ENCODE measurements at regions not wholly inside any gene's neighbourhood (a gene's known extent, or its start where the extent isn't known, plus 50 kb on each side); places are given as distances from the start of the nearest gene placed in this dataset.

- TF ChIP-seq RBM22 (optimal IDR thresholded peaks at IDR 0.05; ENCODE audit: low read length): no peak
- no peak for TF ChIP-seq POLR2AphosphoS5 (IDR thresholded peaks at IDR 0.05; ENCODE audit: low read depth, low read length)
- TF ChIP-seq, protein P1, sequence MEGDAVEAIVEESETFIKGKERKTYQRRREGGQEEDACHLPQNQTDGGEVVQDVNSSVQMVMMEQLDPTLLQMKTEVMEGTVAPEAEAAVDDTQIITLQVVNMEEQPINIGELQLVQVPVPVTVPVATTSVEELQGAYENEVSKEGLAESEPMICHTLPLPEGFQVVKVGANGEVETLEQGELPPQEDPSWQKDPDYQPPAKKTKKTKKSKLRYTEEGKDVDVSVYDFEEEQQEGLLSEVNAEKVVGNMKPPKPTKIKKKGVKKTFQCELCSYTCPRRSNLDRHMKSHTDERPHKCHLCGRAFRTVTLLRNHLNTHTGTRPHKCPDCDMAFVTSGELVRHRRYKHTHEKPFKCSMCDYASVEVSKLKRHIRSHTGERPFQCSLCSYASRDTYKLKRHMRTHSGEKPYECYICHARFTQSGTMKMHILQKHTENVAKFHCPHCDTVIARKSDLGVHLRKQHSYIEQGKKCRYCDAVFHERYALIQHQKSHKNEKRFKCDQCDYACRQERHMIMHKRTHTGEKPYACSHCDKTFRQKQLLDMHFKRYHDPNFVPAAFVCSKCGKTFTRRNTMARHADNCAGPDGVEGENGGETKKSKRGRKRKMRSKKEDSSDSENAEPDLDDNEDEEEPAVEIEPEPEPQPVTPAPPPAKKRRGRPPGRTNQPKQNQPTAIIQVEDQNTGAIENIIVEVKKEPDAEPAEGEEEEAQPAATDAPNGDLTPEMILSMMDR (CRISPR knock-in tag; IDR thresholded peaks at IDR 0.05): no peak
- TF ChIP-seq ZNF121 (CRISPR knock-in tag; IDR thresholded peaks at IDR 0.05): no peak
- no peak for TF ChIP-seq ZFP90 (CRISPR knock-in tag; IDR thresholded peaks at IDR 0.05; ENCODE audit: borderline replicate concordance)
- TF ChIP-seq, protein P2, sequence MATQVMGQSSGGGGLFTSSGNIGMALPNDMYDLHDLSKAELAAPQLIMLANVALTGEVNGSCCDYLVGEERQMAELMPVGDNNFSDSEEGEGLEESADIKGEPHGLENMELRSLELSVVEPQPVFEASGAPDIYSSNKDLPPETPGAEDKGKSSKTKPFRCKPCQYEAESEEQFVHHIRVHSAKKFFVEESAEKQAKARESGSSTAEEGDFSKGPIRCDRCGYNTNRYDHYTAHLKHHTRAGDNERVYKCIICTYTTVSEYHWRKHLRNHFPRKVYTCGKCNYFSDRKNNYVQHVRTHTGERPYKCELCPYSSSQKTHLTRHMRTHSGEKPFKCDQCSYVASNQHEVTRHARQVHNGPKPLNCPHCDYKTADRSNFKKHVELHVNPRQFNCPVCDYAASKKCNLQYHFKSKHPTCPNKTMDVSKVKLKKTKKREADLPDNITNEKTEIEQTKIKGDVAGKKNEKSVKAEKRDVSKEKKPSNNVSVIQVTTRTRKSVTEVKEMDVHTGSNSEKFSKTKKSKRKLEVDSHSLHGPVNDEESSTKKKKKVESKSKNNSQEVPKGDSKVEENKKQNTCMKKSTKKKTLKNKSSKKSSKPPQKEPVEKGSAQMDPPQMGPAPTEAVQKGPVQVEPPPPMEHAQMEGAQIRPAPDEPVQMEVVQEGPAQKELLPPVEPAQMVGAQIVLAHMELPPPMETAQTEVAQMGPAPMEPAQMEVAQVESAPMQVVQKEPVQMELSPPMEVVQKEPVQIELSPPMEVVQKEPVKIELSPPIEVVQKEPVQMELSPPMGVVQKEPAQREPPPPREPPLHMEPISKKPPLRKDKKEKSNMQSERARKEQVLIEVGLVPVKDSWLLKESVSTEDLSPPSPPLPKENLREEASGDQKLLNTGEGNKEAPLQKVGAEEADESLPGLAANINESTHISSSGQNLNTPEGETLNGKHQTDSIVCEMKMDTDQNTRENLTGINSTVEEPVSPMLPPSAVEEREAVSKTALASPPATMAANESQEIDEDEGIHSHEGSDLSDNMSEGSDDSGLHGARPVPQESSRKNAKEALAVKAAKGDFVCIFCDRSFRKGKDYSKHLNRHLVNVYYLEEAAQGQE (IDR thresholded peaks at IDR 0.05; ENCODE audit: borderline replicate concordance in 1 of 2, low read depth in 1 of 2, low read length in 2 of 2): no peak
- no peak for TF ChIP-seq EP300 (IDR thresholded peaks at IDR 0.05; ENCODE audit: low read depth in 2 of 2, low read length in 2 of 2)
- TF ChIP-seq EP300 (CRISPR knock-in tag; IDR thresholded peaks at IDR 0.05; ENCODE audit: borderline replicate concordance): no peak
Measured at GRCh38 chr5:122236270-122237040, 75.6 kb upstream of the SNCAIP start.
